B cell (primary cell): ENCODE measurements at regions not wholly inside any gene's neighbourhood (a gene's known extent, or its start where the extent isn't known, plus 50 kb on each side); places are given as distances from the start of the nearest gene placed in this dataset.

ENCODE experiments used
- CTCF ChIP-seq: fragments of 200-600 bp; IDR thresholded peaks from one replicate; pipeline ENCODE4 v1.8.0; 2022; ENCODE audit warnings: antibody characterized with exemption, mild to moderate bottlenecking
- EZH2 ChIP-seq: IDR thresholded peaks from 2 replicates; pipeline ENCODE4 v1.6.1; 2012; ENCODE audit warnings: borderline replicate concordance, low read depth, mild to moderate bottlenecking, moderate library complexity, low read length; ENCODE audit not compliant: insufficient read depth, poor library complexity, severe bottlenecking

- TF ChIP-seq CTCF (no peak), EZH2 (no peak)
These were observed 55.3 kb downstream of the GADD45G start for GRCh38 chr9:89659891-89660685.
